ENCODE measurements at regions not wholly inside any gene's neighbourhood (a gene's known extent, or its start where the extent isn't known, plus 50 kb on each side); places are given as distances from the start of the nearest gene placed in this dataset.

GRCh38 chr13:73272831-73273230 is 214.0 kb downstream of the KLF5 start:
- no peak for DNase-seq

- DNase-seq: no peak
Observed at GRCh38 chr13:73268306-73268705, 209.5 kb downstream of the KLF5 start.

- no peak for DNase-seq
Observed at GRCh38 chr13:73266640-73267180, 207.9 kb downstream of the KLF5 start.

GRCh38 chr13:73262862-73263627 is 204.2 kb downstream of the KLF5 start:
- no peak for DNase-seq

- no peak for DNase-seq
Observed at GRCh38 chr13:73261739-73262216, 203.0 kb downstream of the KLF5 start.

GRCh38 chr13:73259061-73260017 is 200.5 kb downstream of the KLF5 start:
- no peak for DNase-seq

GRCh38 chr13:73258406-73258805 is 199.6 kb downstream of the KLF5 start:
- DNase-seq: no peak

- no peak for DNase-seq
Observed at GRCh38 chr13:73254827-73255226, 196.0 kb downstream of the KLF5 start.

GRCh38 chr13:73251626-73252265 is 192.9 kb downstream of the KLF5 start:
- no peak for DNase-seq

GRCh38 chr13:73250061-73250460 is 191.3 kb downstream of the KLF5 start:
- DNase-seq: no peak

GRCh38 chr13:73248711-73249580 is 190.1 kb downstream of the KLF5 start:
- DNase-seq: no peak

GRCh38 chr13:73248154-73248553 is 189.3 kb downstream of the KLF5 start:
- DNase-seq: no peak

- no peak for DNase-seq
Observed at GRCh38 chr13:73245246-73245645, 186.4 kb downstream of the KLF5 start.

GRCh38 chr13:73244467-73244866 is 185.7 kb downstream of the KLF5 start:
- DNase-seq: no peak

- DNase-seq: no peak
Observed at GRCh38 chr13:73242515-73243015, 183.8 kb downstream of the KLF5 start.

GRCh38 chr13:73240193-73240592 is 181.4 kb downstream of the KLF5 start:
- DNase-seq: no peak

- no peak for DNase-seq
Observed at GRCh38 chr13:73235385-73235784, 176.6 kb downstream of the KLF5 start.

GRCh38 chr13:73231471-73231870 is 172.7 kb downstream of the KLF5 start:
- DNase-seq: no peak

GRCh38 chr13:73230716-73231115 is 171.9 kb downstream of the KLF5 start:
- DNase-seq: peak; percentile 12

- peak; percentile 56 for DNase-seq
Observed at GRCh38 chr13:73228546-73228945, 169.7 kb downstream of the KLF5 start.

- DNase-seq: no peak
Observed at GRCh38 chr13:73225990-73226389, 167.2 kb downstream of the KLF5 start.

- DNase-seq: peak; percentile 26
Observed at GRCh38 chr13:73224703-73225102, 165.9 kb downstream of the KLF5 start.

Data from activated CD4-positive, alpha-beta T cell treated with anti-CD3 and anti-CD28 coated beads, Interleukin-2, Interleukin-6, amounts not matched to agents 100 ng/mL and 50 ng/mL, durations not matched to agents 16 hours and 8 hours (primary cell).